A673 (cell line): ENCODE measurements at regions not wholly inside any gene's neighbourhood (a gene's known extent, or its start where the extent isn't known, plus 50 kb on each side); places are given as distances from the start of the nearest gene placed in this dataset.

Experiments
- BruUV-seq: library from RNA; stranded (reverse); fragments of 400-500 nt; replicated peaks from 2 replicates; lab custom pipeline; 2021; lab: Mats Ljungman, UMichigan
- CTCF ChIA-PET: fragments of 300-600 bp; sonication (Branson Sonifier 250); formaldehyde crosslinking; loops from one replicate; lab custom pipeline; 2022; ENCODE audit warnings: antibody characterized with exemption; lab: Charles Lee
- POLR2A ChIA-PET: fragments of 300-600 bp; sonication (Branson Sonifier 250); formaldehyde crosslinking; loops from one replicate; lab custom pipeline; 2022; ENCODE audit warnings: antibody characterized with exemption; ENCODE audit not compliant: low non-redundant PET; lab: Charles Lee
- DNase-seq: peaks from one replicate; pipeline ENCODE4 v3.0.0-alpha.2; 2015; ENCODE audit warnings: low spot score
- H3K27ac ChIP-seq: fragments of 200-600 bp; sonication (generic); 2 replicates; pipeline ENCODE4 v1.5.1; 2016; ENCODE audit warnings: mixed run types, low read depth, mild to moderate bottlenecking, mixed read lengths, antibody characterized with exemption, low read length; ENCODE audit not compliant: poor library complexity, severe bottlenecking
- H3K27me3 ChIP-seq: fragments of 200-600 bp; sonication (generic); replicated peaks from 2 replicates; pipeline ENCODE4 v1.6.1; 2017; ENCODE audit warnings: mixed run types, low read depth, mild to moderate bottlenecking, mixed read lengths, antibody characterized with exemption, low read length; ENCODE audit not compliant: insufficient read depth, poor library complexity
- H3K36me3 ChIP-seq: fragments of 200-600 bp; sonication (generic); 2 replicates; pipeline ENCODE4 v1.6.1; 2016; ENCODE audit warnings: mixed run types, mild to moderate bottlenecking, mixed read lengths, antibody characterized with exemption, low read length; ENCODE audit not compliant: insufficient read depth, poor library complexity, severe bottlenecking
- H3K4me1 ChIP-seq: fragments of 200-600 bp; sonication (generic); 2 replicates; pipeline ENCODE4 v1.6.1; 2017; ENCODE audit warnings: mixed run types, mild to moderate bottlenecking, mixed read lengths, antibody characterized with exemption, low read length; ENCODE audit not compliant: insufficient read depth, poor library complexity, severe bottlenecking
- H3K4me3 ChIP-seq: fragments of 200-600 bp; sonication (generic); 2 replicates; pipeline ENCODE4 v1.5.1; 2016; ENCODE audit warnings: low read depth, mixed run types, mild to moderate bottlenecking, mixed read lengths, low read length; ENCODE audit not compliant: poor library complexity, severe bottlenecking
- H3K9me3 ChIP-seq: fragments of 200-600 bp; sonication (generic); 2 replicates; pipeline ENCODE4 v1.6.1; 2016; ENCODE audit warnings: mixed run types, low read depth, mild to moderate bottlenecking, mixed read lengths, antibody characterized with exemption, low read length; ENCODE audit not compliant: poor library complexity, severe bottlenecking
- CTCF ChIP-seq: fragments of 300-800, 200-600 bp; sonication (generic); conservative IDR thresholded peaks from 2 replicates; pipeline ENCODE4 v1.5.1; 2017; ENCODE audit warnings: low read depth, mild to moderate bottlenecking, antibody characterized with exemption, low read length, moderate library complexity, mixed read lengths
- EZH2 ChIP-seq: fragments of 200-600 bp; sonication (generic); IDR thresholded peaks from 2 replicates; pipeline ENCODE4 v1.6.1; 2017; ENCODE audit warnings: borderline replicate concordance, low read depth, mild to moderate bottlenecking, mixed read lengths, antibody characterized with exemption, low read length; ENCODE audit not compliant: poor library complexity, severe bottlenecking
- intact Hi-C: fragments of 100-400 bp; cut with micrococcal nuclease; formaldehyde crosslinking; loops from one replicate; pipeline ENCODE4 v1.10.0; 2022; ENCODE audit not compliant: unreplicated experiment

GRCh38 chr1:29452463-29453230 lies 216.3 kb downstream of the PTPRU start:
- no peak for DNase-seq
- intact Hi-C loops, result no loop called here
- TF ChIP-seq EZH2 (no peak), CTCF (no peak)
- Histone ChIP-seq H3K9me3 (no peaks in the 10 kb centered on the region), H3K36me3 (no peaks in the 10 kb centered on the region), H3K27ac (no peak overlapping the region), H3K27me3 (no peaks in the 10 kb centered on the region), H3K4me1 (no peaks in the 10 kb centered on the region), H3K4me3 (no peak overlapping the region)
- no TSS peak for BruUV-seq
- POLR2A ChIA-PET, result no interaction called here
- CTCF ChIA-PET, result no interaction called here

- ChIA-PET POLR2A (no interaction called here), CTCF (no interaction called here)
- no peak overlapping the region for H3K4me3 ChIP-seq
- no peaks in the 10 kb centered on the region for H3K9me3 ChIP-seq
- no peaks in the 10 kb centered on the region for H3K4me1 ChIP-seq
- intact Hi-C loops, result no loop called here
- no peaks in the 10 kb centered on the region for H3K27me3 ChIP-seq
- H3K27ac ChIP-seq, result no peak overlapping the region
- TF ChIP-seq CTCF (no peak), EZH2 (no peak)
- no peak for DNase-seq
- no peaks in the 10 kb centered on the region for H3K36me3 ChIP-seq
- no TSS peak for BruUV-seq
Observed at GRCh38 chr1:29451368-29451892, 215.1 kb downstream of the PTPRU start.

- Histone ChIP-seq H3K27ac (no peak overlapping the region), H3K4me3 (no peak overlapping the region), H3K4me1 (no peaks in the 10 kb centered on the region), H3K27me3 (no peaks in the 10 kb centered on the region), H3K36me3 (no peaks in the 10 kb centered on the region), H3K9me3 (no peaks in the 10 kb centered on the region)
- TF ChIP-seq CTCF, result no peak
- TF ChIP-seq EZH2, result no peak
- DNase-seq, result no peak
- ChIA-PET CTCF (no interaction called here), POLR2A (no interaction called here)
- intact Hi-C loops, result no loop called here
- BruUV-seq, result no TSS peak
Observed at GRCh38 chr1:29450591-29450990, 214.3 kb downstream of the PTPRU start.
